Body of pancreas (tissue), 4 donors: ENCODE measurements at regions not wholly inside any gene's neighbourhood (a gene's known extent, or its start where the extent isn't known, plus 50 kb on each side); places are given as distances from the start of the nearest gene placed in this dataset.

ENCODE experiments used
- CTCF ChIP-seq, 7 experiments: fragments of 450-650 bp in 4 of 7; fragments of 200-600 bp in 3 of 7; sonication (generic) in 3 of 7; IDR thresholded peaks; one replicate each; pipeline ENCODE4 v1.5.1; 2016 to 2019; ENCODE audit warnings: antibody characterized with exemption in 7 of 7
- POLR2A ChIP-seq, 3 donors: fragments of 450-650 bp; IDR thresholded peaks; one replicate each; pipeline ENCODE4 v1.6.1; 2016; ENCODE audit warnings: antibody characterized with exemption in 3 of 3, mild to moderate bottlenecking in 2 of 3

- TF ChIP-seq CTCF (IDR thresholded peaks at IDR 0.05) (no peak), POLR2A (IDR thresholded peaks at IDR 0.05) (no peak)
Observed at GRCh38 chr3:116815831-116816588, 106.4 kb downstream of the TUSC7 start.
